DND-41 (cell line): ENCODE measurements at regions not wholly inside any gene's neighbourhood (a gene's known extent, or its start where the extent isn't known, plus 50 kb on each side); places are given as distances from the start of the nearest gene placed in this dataset.

Experiments used
- CTCF ChIP-seq: IDR thresholded peaks from 2 replicates; pipeline ENCODE4 v1.5.1; 2012; ENCODE audit warnings: borderline replicate concordance, low read length, moderate library complexity, mild to moderate bottlenecking; ENCODE audit not compliant: poor library complexity, severe bottlenecking; ENCODE audit errors: extremely low read depth
- EZH2 ChIP-seq: IDR thresholded peaks from 3 replicates; pipeline ENCODE4 v1.6.1; 2012; ENCODE audit warnings: borderline replicate concordance, low read depth, mild to moderate bottlenecking, moderate library complexity, low read length, inconsistent platforms; ENCODE audit not compliant: severe bottlenecking

GRCh38 chr12:111221062-111222026 lies 147.6 kb downstream of the PHETA1 start:
- TF ChIP-seq CTCF (no peak), EZH2 (no peak)
